Uterus (tissue), 3 donors: ENCODE measurements at regions not wholly inside any gene's neighbourhood (a gene's known extent, or its start where the extent isn't known, plus 50 kb on each side); places are given as distances from the start of the nearest gene placed in this dataset.

ENCODE experiments used
- DNase-seq, 2 donors: peaks; one replicate each; pipeline ENCODE4 v3.0.0-alpha.2; 2019 to 2020
- H3K27ac ChIP-seq, 2 donors: fragments of 200-600 bp; sonication (generic); 1 replicate in 1 of 2; 2 replicates in 1 of 2; pipeline ENCODE4 v1.5.1; 2016 to 2018
- H3K27me3 ChIP-seq, 2 donors: fragments of 200-600 bp; sonication (generic); one replicate each; pipeline ENCODE4 v1.5.1; 2018 to 2019; ENCODE audit warnings: control low read depth in 1 of 2
- H3K36me3 ChIP-seq, 2 donors: fragments of 200-600 bp; sonication (generic); one replicate each; pipeline ENCODE4 v1.5.1; 2019; ENCODE audit warnings: control low read depth in 1 of 2
- H3K4me1 ChIP-seq, 2 donors: fragments of 200-600 bp; sonication (generic); one replicate each; pipeline ENCODE4 v1.5.1; 2018 to 2019; ENCODE audit warnings: control low read depth in 1 of 2
- H3K4me3 ChIP-seq, 2 donors: fragments of 200-600 bp; sonication (generic); 1 replicate in 1 of 2; 2 replicates in 1 of 2; pipeline ENCODE4 v1.5.1; 2018 to 2019; ENCODE audit warnings: mild to moderate bottlenecking in 1 of 2
- H3K9me3 ChIP-seq, 2 donors: fragments of 200-600 bp; sonication (generic); one replicate each; pipeline ENCODE4 v1.5.1; 2019; ENCODE audit warnings: control low read depth in 1 of 2
- POLR2A ChIP-seq, 2 donors: fragments of 450-650 bp; IDR thresholded peaks; one replicate each; pipeline ENCODE4 v1.6.1; 2016; ENCODE audit warnings: antibody characterized with exemption in 2 of 2, mild to moderate bottlenecking in 1 of 2, moderate library complexity in 1 of 2
- intact Hi-C: fragments of 100-400 bp; cut with DNase I; formaldehyde crosslinking; loops from one replicate; pipeline ENCODE4 v1.15.1; 2023; ENCODE audit warnings: low total_unique reads
- TF ChIP-seq, protein P1 (sequence below), 4 experiments: fragments of 200-600 bp in 2 of 4; fragments of 450-650 bp in 2 of 4; sonication (generic) in 2 of 4; IDR thresholded peaks; one replicate each; pipeline ENCODE4 v1.5.1; 2016 to 2019; ENCODE audit warnings: antibody characterized with exemption in 4 of 4, mild to moderate bottlenecking in 2 of 4, moderate library complexity in 1 of 4
- donor health status: DM: yes; HTN: yes; CAD: no.

DNA sequence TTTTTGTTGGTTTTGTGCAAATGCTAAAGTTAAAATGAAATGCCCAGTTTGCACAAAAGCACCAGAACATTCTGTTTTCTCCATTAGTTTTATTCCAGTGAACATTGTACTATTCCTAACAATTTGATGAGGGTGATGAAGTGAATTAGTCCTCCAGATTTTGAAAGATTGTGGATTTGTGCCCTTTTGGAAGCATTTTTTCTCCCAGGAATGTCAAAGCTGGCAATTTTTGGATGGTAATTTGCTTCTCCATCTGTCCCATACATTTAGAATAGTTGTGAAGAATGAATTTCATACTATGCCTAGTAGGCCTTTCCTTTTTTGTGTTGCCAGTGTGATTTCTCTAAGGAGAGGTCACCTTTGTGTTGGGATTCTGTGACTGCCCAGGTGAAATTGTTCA is 797.2 kb downstream of the BCKDHB start:
- Histone ChIP-seq H3K9me3 (no peaks in the 10 kb centered on the region), H3K27ac (no peak overlapping the region), H3K4me1 (no peaks in the 10 kb centered on the region), H3K4me3 (no peak overlapping the region), H3K27me3 (no peaks in the 10 kb centered on the region), H3K36me3 (no peaks in the 10 kb centered on the region)
- intact Hi-C loops: no loop called here
- TF ChIP-seq, protein P1, sequence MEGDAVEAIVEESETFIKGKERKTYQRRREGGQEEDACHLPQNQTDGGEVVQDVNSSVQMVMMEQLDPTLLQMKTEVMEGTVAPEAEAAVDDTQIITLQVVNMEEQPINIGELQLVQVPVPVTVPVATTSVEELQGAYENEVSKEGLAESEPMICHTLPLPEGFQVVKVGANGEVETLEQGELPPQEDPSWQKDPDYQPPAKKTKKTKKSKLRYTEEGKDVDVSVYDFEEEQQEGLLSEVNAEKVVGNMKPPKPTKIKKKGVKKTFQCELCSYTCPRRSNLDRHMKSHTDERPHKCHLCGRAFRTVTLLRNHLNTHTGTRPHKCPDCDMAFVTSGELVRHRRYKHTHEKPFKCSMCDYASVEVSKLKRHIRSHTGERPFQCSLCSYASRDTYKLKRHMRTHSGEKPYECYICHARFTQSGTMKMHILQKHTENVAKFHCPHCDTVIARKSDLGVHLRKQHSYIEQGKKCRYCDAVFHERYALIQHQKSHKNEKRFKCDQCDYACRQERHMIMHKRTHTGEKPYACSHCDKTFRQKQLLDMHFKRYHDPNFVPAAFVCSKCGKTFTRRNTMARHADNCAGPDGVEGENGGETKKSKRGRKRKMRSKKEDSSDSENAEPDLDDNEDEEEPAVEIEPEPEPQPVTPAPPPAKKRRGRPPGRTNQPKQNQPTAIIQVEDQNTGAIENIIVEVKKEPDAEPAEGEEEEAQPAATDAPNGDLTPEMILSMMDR (IDR thresholded peaks at IDR 0.05): no peak
- TF ChIP-seq POLR2A (IDR thresholded peaks at IDR 0.05): no peak
- no peak for DNase-seq

DNA sequence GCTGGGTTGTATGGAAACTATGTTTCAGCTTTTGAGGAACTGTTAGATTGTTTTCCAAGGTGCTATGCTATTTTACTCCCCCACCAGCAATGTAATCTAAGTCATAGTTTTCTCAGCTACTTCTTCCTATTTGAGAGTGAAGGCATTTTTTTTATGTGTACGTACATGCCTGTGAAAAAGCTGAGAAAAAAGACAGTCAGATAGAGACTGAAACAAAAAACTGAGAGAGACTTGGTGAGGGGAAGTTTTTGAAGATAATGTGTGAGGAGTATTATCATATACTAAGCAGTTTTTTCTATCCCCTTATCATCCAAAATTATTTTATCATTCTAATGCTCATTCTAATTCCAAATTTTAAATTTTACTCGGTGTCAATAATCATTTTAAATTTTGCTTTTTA is 780.0 kb downstream of the BCKDHB start:
- TF ChIP-seq, protein P1 (IDR thresholded peaks at IDR 0.05): no peak
- TF ChIP-seq POLR2A (IDR thresholded peaks at IDR 0.05): no peak
- intact Hi-C loops: no loop called here
- no peaks in the 10 kb centered on the region for H3K36me3 ChIP-seq
- H3K4me1 ChIP-seq: no peaks in the 10 kb centered on the region
- H3K4me3 ChIP-seq: no peak overlapping the region
- no peaks in the 10 kb centered on the region for H3K9me3 ChIP-seq
- no peaks in the 10 kb centered on the region for H3K27me3 ChIP-seq
- H3K27ac ChIP-seq: no peak overlapping the region
- DNase-seq: no peak

- DNase-seq: no peak
- Histone ChIP-seq H3K36me3 (no peaks in the 10 kb centered on the region), H3K4me1 (no peaks in the 10 kb centered on the region), H3K27ac (no peak overlapping the region), H3K4me3 (no peak overlapping the region), H3K9me3 (no peaks in the 10 kb centered on the region), H3K27me3 (no peaks in the 10 kb centered on the region)
- no peak for TF ChIP-seq POLR2A (IDR thresholded peaks at IDR 0.05)
- TF ChIP-seq, protein P1 (IDR thresholded peaks at IDR 0.05): no peak
- intact Hi-C loops: no loop called here
Measured at GRCh38 chr6:80872951-80873308, 766.5 kb downstream of the BCKDHB start.

GRCh38 chr6:80872199-80872950 is 765.9 kb downstream of the BCKDHB start:
- TF ChIP-seq, protein P1 (IDR thresholded peaks at IDR 0.05): no peak
- no peak for TF ChIP-seq POLR2A (IDR thresholded peaks at IDR 0.05)
- DNase-seq: peak in 1 of 2 donors; percentile 29
- intact Hi-C loops: no loop called here
- no peaks in the 10 kb centered on the region for H3K27me3 ChIP-seq
- no peak overlapping the region for H3K4me3 ChIP-seq
- H3K27ac ChIP-seq: no peak overlapping the region
- no peaks in the 10 kb centered on the region for H3K4me1 ChIP-seq
- H3K36me3 ChIP-seq: no peaks in the 10 kb centered on the region
- no peaks in the 10 kb centered on the region for H3K9me3 ChIP-seq

- no peaks in the 10 kb centered on the region for H3K4me1 ChIP-seq
- DNase-seq: no peak
- no peak overlapping the region for H3K4me3 ChIP-seq
- no peak overlapping the region for H3K27ac ChIP-seq
- H3K9me3 ChIP-seq: no peaks in the 10 kb centered on the region
- TF ChIP-seq, protein P1 (IDR thresholded peaks at IDR 0.05): no peak
- no peak for TF ChIP-seq POLR2A (IDR thresholded peaks at IDR 0.05)
- intact Hi-C loops: no loop called here
- H3K27me3 ChIP-seq: no peaks in the 10 kb centered on the region
- H3K36me3 ChIP-seq: no peaks in the 10 kb centered on the region
Measured at GRCh38 chr6:80862756-80863155, 756.3 kb downstream of the BCKDHB start.
